Lung microvascular endothelial cell (primary cell): ENCODE measurements at regions not wholly inside any gene's neighbourhood (a gene's known extent, or its start where the extent isn't known, plus 50 kb on each side); places are given as distances from the start of the nearest gene placed in this dataset.

Experiments
- DNase-seq, 2 donors: peaks; one replicate each; pipeline versions ENCODE4 v3.0.0 to v3.0.0-alpha.2; 2010; ENCODE audit warnings: low read depth in 2 of 2

- no peak for DNase-seq
Measured at GRCh38 chr6:81694855-81695254, 57.6 kb downstream of the TENT5A start.

DNA sequence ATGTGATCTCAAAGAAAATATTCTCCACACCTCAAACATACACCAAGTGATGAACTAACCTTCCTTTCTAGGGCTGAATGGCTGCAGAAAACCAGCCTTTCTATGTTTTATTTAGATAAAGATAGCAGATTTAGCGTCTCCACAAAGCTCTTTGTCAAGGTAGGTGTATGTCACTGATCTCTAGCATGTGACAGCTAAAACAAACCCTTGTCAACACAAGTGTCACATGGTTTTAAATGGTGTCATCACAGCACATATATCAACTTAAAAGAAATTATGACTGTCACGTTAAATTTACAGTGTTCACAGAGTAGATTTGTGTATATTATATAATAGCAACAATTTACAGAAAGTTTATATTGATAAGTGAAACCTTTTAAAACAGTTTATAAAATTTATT lies 58.3 kb downstream of the TENT5A start:
- no peak for DNase-seq

GRCh38 chr6:81693266-81693665 lies 59.2 kb downstream of the TENT5A start:
- no peak for DNase-seq

DNA sequence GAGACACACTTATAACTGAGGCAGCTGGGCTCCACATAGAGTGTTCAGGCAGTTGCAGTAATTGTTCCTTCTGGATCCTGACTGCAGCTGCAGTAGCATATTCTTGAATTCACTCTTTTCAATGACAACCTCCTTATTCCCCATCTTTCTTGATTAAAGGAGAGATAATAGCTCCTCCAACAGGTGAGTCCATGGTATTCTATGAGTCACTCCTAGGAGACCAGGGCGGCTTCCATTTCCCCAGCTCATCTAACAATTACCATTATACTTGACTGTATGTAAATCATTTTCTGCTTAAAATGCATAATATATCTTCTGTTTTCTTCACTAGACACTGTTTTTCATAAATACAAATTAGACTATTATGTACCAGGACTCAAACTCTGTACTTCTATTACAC lies 62.4 kb downstream of the TENT5A start:
- DNase-seq = no peak

GRCh38 chr6:81689580-81689979 lies 62.9 kb downstream of the TENT5A start:
- DNase-seq = no peak

GRCh38 chr6:81683912-81684311 lies 68.6 kb downstream of the TENT5A start:
- DNase-seq = peak in 1 of 2 donors; percentile 6

DNA sequence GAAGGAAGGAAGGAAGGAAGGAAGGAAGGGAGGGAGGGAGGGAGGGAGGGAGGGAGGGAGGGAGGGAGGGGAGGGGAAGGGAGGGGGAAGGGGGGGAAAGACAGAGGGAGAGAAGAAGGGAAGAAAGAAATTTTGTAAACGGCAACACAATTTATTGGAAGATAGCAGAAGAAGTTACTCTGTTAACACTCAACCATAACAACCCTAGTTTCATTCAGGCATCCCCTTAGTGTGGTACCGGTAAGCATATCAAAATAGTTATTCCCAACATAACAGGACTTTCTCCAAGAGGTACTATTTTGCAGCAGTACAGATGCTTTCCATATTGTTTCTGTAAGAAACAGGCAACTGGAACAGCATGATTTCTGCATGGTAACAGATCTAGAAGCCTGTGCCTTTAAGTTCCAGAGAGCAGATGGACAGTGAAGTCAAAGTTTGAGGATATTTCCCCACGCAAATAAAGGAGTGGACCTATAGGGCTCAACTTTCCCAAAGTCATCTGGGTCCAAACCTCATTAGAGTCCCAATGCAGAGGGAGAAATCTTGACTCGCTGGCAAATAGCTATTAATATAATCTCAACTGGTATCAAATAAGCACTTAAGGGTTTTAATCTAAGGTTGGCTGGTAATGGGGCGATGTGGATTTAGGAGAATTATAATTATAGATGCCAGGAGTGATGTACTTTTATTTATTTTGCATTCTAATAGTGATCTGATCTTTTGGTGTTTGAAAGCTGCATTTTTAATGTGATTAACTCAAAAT lies 69.4 kb downstream of the TENT5A start:
- DNase-seq = no peak

DNA sequence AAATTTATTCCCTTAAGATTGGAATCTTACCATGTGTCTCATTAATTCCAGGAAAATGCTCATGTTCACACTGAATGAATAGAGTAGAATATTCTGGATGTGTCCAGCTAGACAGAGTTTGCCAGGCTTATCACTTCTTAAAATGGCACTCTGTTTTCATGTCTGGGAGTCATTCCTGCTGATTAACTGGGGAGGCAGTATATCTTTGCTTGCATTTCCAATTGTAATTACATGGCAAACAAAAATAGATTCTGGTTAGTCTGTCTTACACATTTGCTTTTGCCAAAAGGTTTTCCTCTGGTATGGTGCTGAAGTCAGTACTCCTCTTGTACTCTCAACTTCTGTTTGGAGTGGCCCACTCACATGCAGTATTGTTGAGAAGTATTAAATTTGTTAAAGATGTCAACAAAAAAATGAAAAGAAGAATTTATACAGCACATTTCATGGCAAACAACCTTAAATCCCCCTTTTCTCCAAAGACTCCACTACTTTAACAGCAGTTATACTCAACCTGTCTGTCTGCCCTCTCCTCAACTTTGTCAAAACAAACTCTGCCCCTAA lies 70.2 kb downstream of the TENT5A start:
- DNase-seq = no peak

- no peak for DNase-seq
Measured at GRCh38 chr6:81669445-81669844, 83.0 kb downstream of the TENT5A start.

DNA sequence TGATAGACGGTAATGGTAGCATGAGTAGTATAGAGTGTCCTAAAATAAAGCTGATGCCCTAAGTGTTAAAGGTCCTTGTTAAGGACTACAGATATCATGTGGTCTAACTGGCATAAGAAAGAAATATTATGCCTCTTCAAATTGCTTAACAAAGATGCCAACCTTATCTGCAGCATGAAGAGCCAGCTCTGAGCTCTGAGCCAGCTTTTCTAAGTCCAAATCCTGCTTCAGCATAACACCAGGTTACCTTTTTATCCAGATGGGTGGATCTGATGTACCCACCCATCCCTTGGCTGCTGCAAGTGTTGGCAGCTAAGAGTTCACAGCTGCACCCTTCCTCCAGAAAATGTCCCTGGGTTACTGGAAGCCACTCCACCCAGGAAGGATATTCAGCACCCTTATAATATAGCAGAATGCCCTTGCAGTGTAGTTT lies 83.8 kb downstream of the TENT5A start:
- DNase-seq = no peak

DNA sequence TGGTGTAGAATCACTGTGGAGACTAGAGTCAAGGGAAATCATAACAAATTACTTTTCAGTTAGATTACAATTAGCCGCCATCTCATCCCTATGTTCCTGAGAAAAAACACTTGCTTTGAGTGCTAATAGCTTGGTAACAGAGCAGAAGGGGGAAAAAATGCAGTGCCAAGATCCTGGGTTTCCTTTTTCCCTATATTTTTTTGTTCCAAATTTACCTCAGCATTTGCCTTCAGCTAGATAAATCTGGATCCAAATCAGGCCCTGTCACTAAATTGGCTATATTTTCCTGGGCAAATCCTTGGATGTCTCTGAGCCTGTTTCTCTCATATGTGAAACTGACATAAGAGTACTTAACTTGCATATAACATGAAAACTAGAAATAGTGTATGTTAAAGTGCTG lies 86.0 kb downstream of the TENT5A start:
- DNase-seq = no peak

- no peak for DNase-seq
Measured at GRCh38 chr6:81656231-81656630, 96.2 kb downstream of the TENT5A start.

DNA sequence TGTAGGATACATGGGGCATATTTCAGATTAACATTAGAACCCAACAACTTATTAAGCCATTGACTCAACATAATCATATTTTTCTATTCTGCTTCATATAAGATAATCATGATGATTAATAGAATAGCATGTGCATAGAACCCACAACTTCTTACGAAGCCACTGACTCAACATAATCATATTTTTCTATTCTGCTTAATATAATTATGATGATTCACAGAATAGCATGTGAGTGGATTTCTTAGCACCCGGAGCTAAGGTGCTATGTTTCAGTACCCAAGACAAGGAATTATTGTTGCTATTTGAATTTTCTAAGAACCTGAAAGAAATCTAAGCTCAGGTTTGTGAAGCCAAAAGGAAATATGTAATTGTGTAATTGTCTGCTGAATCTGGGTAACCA lies 96.8 kb downstream of the TENT5A start:
- no peak for DNase-seq

DNA sequence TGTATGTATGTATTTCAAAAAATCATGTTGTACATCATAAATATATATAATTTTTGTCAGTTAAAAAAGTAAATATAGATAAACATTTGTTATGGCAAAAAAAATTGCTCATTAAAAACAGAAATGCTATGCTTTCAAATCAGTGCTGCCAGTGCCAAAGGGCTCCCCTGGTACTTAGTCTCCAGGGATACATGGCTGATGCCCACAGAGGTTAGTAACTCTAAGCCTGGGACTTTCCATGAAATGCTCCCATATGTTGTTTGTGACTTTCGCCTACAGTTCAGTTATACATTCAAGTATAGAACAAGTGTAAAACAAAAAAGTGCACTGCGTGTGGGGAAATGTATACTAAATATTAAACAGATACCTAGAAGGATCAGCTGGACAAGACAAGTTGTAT lies 104.0 kb downstream of the TENT5A start:
- DNase-seq = no peak

DNA sequence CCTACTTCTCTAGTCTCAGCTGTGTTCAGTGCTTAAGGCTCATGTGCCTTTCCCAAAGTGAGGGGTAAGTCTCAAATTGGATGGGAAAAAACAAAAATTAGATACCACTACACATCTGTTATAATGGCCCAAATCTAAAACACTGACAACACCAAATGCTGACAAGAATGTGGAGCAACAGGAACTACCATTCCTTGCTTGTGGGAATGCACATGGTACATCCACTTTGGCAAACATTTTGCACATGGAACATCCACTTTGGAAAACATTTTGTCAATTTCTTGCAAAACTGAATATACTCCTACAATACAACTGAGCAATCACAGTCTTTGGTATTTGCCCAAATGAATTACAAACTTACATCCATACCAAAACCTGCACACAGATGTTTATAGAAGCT lies 109.3 kb downstream of the TENT5A start:
- no peak for DNase-seq

- no peak for DNase-seq
Measured at GRCh38 chr6:81640891-81641290, 111.6 kb downstream of the TENT5A start.

DNA sequence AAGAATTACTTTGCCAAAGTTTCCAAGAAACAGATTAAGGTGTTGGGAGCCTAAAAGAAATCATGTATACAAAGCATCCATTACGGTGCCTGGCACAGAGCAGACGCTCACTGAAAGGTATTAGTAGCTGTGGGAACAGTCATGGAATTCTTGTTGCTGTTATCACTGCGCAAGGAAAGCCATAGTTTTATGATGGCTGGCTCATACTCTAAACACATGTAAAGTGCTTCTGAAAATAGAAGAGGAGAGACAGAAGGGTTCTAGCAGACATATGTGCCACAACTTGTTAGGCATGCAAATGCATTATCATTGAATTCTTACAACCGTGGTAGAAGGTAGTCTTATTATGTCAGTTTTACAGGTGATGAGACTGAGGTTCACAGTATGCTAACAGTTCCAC lies 112.4 kb downstream of the TENT5A start:
- no peak for DNase-seq

DNA sequence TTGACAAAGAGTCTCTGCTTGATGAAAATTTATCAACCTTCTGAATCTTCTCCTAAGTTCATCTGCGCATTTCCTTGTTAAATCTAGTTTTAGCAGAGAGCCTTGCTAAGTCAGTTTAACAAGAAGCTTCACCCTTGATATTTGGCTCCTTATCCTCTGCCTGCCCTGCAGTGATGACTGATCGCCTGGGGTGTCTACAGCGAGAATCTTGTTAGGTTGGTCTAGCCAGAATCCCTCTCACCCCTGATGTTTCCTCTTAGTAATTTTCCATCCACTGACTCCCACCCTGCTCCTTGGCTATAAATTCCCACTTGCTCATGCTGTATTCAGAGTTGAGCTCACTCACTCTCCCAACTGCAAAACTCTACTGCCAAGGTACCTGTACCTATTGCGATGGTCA lies 114.1 kb downstream of the TENT5A start:
- no peak for DNase-seq

DNA sequence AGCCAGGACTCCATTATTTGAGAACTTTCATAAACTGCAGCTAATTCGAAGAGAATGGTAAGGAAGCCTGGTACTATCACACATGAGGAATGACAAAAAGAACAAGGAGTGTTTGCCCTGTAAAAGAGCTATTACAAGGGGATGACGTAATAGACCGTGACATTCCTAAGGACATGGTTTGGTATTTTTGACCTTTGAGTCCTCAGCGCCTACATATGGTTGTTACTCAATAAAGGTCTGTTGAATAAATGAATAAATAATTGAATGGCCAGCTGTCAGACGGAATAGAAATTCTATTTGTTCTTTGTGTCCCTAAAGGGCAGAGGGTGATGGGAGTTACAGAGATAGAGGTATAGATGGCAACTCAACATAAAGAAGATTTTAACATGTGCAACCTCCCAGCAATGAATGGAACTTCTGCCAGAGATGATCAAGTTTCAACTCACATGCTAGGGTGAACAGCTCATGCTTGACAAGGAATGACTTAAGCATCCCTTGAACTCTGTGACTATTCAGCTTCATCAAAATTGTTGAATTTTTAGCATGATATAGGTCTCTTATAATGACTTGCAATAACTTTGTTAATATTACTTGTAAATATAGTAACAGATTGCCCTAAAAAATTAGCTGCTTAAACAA lies 115.4 kb downstream of the TENT5A start:
- DNase-seq = no peak

DNA sequence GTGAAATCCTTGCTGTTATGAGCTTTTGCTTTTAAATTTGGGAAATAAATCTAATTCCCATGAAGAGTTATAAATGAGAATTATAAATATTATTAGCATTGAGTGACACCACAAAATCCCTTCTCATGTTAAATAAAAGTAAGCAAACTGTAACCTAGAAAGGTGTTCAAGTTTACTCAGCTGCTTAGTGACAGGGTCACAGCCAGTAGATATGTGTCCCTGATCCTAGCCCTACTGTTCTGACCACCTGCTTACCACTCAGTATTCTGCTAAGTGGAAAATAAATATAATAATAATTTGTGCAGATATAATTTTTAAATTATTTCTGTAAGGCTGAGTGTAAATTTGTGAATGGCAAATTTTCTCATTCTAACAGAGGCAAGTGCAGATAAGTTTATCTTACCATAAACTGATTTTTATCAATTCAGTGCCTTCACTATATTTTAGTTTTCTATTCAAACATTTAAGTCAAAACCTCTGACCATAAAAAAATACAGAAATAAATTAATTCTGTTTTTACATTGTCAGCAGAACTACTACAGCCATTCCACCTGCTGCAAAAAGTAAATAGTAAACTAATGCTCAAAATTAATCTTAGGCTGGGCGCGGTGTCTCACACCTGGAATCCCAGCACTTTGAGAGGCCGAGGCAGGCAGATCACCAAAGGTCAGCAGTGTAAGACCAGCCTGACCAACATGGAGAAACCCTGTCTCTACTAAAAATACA lies 118.2 kb downstream of the TENT5A start:
- DNase-seq = no peak

DNA sequence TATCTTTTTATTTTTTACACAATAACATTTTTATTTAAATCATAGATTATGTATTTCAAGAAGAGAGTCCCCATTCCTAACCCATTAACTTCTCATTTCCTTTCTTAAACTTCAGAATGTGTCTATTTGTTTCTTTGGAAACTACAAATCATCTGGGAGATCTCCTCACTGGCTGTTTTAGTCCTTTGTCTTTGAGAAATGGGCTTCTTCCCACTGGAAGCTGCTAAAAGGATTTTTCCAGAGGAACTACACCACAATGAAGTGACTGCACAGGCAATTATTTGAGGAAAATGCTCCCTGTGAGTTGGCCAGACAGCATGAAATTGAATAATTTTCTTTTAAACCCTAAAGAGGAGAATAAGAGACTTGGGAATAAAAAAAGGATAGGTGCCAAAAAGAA lies 119.1 kb downstream of the TENT5A start:
- no peak for DNase-seq

DNA sequence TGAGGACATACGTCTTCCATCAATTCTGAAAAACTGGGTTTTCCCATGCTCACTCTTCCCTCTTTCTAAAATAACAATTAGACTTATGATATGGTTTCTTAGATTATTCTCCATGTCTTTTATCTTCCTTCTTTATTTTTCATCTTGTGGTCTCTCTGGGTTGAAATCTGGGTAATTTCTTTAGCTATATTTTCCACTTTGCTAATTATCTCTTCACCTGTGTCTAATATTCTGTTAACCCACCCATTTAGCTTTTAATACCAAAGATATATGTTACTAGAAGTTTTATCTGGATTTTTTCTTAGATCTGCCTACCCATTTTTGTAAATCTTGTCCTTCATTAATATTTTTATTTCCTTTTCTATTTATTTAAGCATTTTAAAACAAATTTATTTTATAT lies 121.8 kb downstream of the TENT5A start:
- no peak for DNase-seq
